ENCODE measurements at regions not wholly inside any gene's neighbourhood (a gene's known extent, or its start where the extent isn't known, plus 50 kb on each side); places are given as distances from the start of the nearest gene placed in this dataset.

GRCh38 chr2:144854596-144854995, 334.7 kb upstream of the ZEB2 start:
- no peak overlapping the region for H3K4me3 ChIP-seq

More at GRCh38 chr2:144854596-144854995, 334.7 kb upstream of the ZEB2 start:
- DNase-seq (ENCODE audit: low spot score), result no peak
- Histone ChIP-seq H2AFZ (no peak overlapping the region), H3K4me1 (ENCODE audit: insufficient read depth) (no peaks in the 10 kb centered on the region; the same call in 1 of the 2 replicates), H3F3A (replicated peaks; ENCODE audit: low read depth) (no peaks in the 10 kb centered on the region), H3K4me2 (no peak overlapping the region), H3K36me3 (ENCODE audit: insufficient read depth) (no peaks in the 10 kb centered on the region), H4K20me1 (replicated peaks; ENCODE audit: insufficient read depth) (no peaks in the 10 kb centered on the region), H3K27ac (ENCODE audit: low read depth) (no peak overlapping the region), H3K9me2 (ENCODE audit: insufficient read depth) (no peaks in the 10 kb centered on the region), H3K27me3 (ENCODE audit: insufficient read depth) (no peaks in the 10 kb centered on the region), H3K79me2 (replicated peaks; ENCODE audit: insufficient read depth) (no peaks in the 10 kb centered on the region)
- Mint-ChIP-seq H3K4me1 (peaks cover 16% of the 10 kb centered on the region), H3K27ac (no peak overlapping the region), H3K36me3 (ENCODE audit: low read depth) (no peaks in the 10 kb centered on the region), H3K27me3 (ENCODE audit: insufficient read depth, low read depth, poor library complexity) (no peaks in the 10 kb centered on the region), H3K9me3 (peaks cover 6% of the 10 kb centered on the region; the same call in 1 of the 3 replicates), H3K4me3 (no peak overlapping the region)
- TF ChIP-seq, protein P1, sequence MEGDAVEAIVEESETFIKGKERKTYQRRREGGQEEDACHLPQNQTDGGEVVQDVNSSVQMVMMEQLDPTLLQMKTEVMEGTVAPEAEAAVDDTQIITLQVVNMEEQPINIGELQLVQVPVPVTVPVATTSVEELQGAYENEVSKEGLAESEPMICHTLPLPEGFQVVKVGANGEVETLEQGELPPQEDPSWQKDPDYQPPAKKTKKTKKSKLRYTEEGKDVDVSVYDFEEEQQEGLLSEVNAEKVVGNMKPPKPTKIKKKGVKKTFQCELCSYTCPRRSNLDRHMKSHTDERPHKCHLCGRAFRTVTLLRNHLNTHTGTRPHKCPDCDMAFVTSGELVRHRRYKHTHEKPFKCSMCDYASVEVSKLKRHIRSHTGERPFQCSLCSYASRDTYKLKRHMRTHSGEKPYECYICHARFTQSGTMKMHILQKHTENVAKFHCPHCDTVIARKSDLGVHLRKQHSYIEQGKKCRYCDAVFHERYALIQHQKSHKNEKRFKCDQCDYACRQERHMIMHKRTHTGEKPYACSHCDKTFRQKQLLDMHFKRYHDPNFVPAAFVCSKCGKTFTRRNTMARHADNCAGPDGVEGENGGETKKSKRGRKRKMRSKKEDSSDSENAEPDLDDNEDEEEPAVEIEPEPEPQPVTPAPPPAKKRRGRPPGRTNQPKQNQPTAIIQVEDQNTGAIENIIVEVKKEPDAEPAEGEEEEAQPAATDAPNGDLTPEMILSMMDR (conservative IDR thresholded peaks at IDR 0.05; ENCODE audit: low read depth in 2 of 2), result no peak
- TF ChIP-seq EZH2 (IDR thresholded peaks at IDR 0.05; ENCODE audit: low read depth, unreplicated experiment) (no peak), NANOG (IDR thresholded peaks at IDR 0.05; ENCODE audit: borderline replicate concordance) (no peak), JUNB (IDR thresholded peaks at IDR 0.05; ENCODE audit: unreplicated experiment) (no peak), EZH2phosphoT487 (IDR thresholded peaks at IDR 0.05; ENCODE audit: unreplicated experiment) (no peak), CREB1 (CRISPR knock-in tag; IDR thresholded peaks at IDR 0.05; ENCODE audit: low read depth) (no peak), ZNF114 (CRISPR knock-in tag; IDR thresholded peaks at IDR 0.05) (no peak), STAT1 (IDR thresholded peaks at IDR 0.05; ENCODE audit: unreplicated experiment) (no peak), POLR2AphosphoS5 (IDR thresholded peaks at IDR 0.05; ENCODE audit: low read depth) (no peak), ZNF462 (CRISPR knock-in tag; IDR thresholded peaks at IDR 0.05) (no peak), ZNF331 (CRISPR knock-in tag; IDR thresholded peaks at IDR 0.05; ENCODE audit: low read depth) (no peak)
- TF ChIP-seq, protein P2, sequence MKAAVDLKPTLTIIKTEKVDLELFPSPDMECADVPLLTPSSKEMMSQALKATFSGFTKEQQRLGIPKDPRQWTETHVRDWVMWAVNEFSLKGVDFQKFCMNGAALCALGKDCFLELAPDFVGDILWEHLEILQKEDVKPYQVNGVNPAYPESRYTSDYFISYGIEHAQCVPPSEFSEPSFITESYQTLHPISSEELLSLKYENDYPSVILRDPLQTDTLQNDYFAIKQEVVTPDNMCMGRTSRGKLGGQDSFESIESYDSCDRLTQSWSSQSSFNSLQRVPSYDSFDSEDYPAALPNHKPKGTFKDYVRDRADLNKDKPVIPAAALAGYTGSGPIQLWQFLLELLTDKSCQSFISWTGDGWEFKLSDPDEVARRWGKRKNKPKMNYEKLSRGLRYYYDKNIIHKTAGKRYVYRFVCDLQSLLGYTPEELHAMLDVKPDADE (IDR thresholded peaks at IDR 0.05), result no peak
- TF ChIP-seq, protein P3, sequence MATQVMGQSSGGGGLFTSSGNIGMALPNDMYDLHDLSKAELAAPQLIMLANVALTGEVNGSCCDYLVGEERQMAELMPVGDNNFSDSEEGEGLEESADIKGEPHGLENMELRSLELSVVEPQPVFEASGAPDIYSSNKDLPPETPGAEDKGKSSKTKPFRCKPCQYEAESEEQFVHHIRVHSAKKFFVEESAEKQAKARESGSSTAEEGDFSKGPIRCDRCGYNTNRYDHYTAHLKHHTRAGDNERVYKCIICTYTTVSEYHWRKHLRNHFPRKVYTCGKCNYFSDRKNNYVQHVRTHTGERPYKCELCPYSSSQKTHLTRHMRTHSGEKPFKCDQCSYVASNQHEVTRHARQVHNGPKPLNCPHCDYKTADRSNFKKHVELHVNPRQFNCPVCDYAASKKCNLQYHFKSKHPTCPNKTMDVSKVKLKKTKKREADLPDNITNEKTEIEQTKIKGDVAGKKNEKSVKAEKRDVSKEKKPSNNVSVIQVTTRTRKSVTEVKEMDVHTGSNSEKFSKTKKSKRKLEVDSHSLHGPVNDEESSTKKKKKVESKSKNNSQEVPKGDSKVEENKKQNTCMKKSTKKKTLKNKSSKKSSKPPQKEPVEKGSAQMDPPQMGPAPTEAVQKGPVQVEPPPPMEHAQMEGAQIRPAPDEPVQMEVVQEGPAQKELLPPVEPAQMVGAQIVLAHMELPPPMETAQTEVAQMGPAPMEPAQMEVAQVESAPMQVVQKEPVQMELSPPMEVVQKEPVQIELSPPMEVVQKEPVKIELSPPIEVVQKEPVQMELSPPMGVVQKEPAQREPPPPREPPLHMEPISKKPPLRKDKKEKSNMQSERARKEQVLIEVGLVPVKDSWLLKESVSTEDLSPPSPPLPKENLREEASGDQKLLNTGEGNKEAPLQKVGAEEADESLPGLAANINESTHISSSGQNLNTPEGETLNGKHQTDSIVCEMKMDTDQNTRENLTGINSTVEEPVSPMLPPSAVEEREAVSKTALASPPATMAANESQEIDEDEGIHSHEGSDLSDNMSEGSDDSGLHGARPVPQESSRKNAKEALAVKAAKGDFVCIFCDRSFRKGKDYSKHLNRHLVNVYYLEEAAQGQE (IDR thresholded peaks at IDR 0.05; ENCODE audit: unreplicated experiment), result no peak
- no peak for ATAC-seq

All from GM23338 (cell line).